Parathyroid adenoma (tissue), 2 donors: ENCODE measurements at regions not wholly inside any gene's neighbourhood (a gene's known extent, or its start where the extent isn't known, plus 50 kb on each side); places are given as distances from the start of the nearest gene placed in this dataset.

Experiments
- H2AFZ ChIP-seq: fragments of 300-600 bp; sonication (generic); one replicate; pipeline ENCODE4 v1.7.0; 2017; ENCODE audit warnings: antibody characterized with exemption, mild to moderate bottlenecking
- H3K27ac ChIP-seq: fragments of 300-600 bp; sonication (generic); one replicate; pipeline ENCODE4 v1.7.0; 2017
- H3K27me3 ChIP-seq: fragments of 300-600 bp; sonication (generic); one replicate; pipeline ENCODE4 v1.7.0; 2017; ENCODE audit warnings: low read length; ENCODE audit not compliant: control insufficient read depth, insufficient read depth
- H3K36me3 ChIP-seq: fragments of 300-600 bp; sonication (generic); one replicate; pipeline ENCODE4 v1.7.0; 2017; ENCODE audit warnings: low read length; ENCODE audit not compliant: control insufficient read depth, insufficient read depth
- H3K4me1 ChIP-seq: fragments of 300-600 bp; sonication (generic); one replicate; pipeline ENCODE4 v1.7.0; 2017; ENCODE audit warnings: control low read depth
- H3K4me2 ChIP-seq: fragments of 300-600 bp; sonication (generic); one replicate; pipeline ENCODE4 v1.7.0; 2017; ENCODE audit warnings: low read length
- H3K4me3 ChIP-seq: fragments of 300-600 bp; sonication (generic); one replicate; pipeline ENCODE4 v1.7.0; 2017; ENCODE audit warnings: low read depth, low read length
- H3K79me2 ChIP-seq: fragments of 300-600 bp; sonication (generic); one replicate; pipeline ENCODE4 v1.7.0; 2017; ENCODE audit warnings: control low read depth
- H3K9ac ChIP-seq: fragments of 300-600 bp; sonication (generic); one replicate; pipeline ENCODE4 v1.7.0; 2017; ENCODE audit warnings: mild to moderate bottlenecking
- H3K9me3 ChIP-seq: fragments of 300-600 bp; sonication (generic); one replicate; pipeline ENCODE4 v1.7.0; 2017; ENCODE audit warnings: low read length; ENCODE audit not compliant: control insufficient read depth
- CTCF ChIP-seq: fragments of 300-600 bp; sonication (generic); IDR thresholded peaks from one replicate; pipeline ENCODE4 v1.7.0; 2017; ENCODE audit warnings: antibody characterized with exemption, mild to moderate bottlenecking
- donor health status: primary hyperparathyroidism.

GRCh38 chr14:71236487-71236886 is 329.2 kb downstream of the PCNX1 start:
- H3K4me2 ChIP-seq = no peak overlapping the region
- no peak for TF ChIP-seq CTCF
- H3K9me3 ChIP-seq = no peaks in the 10 kb centered on the region
- H3K79me2 ChIP-seq = no peaks in the 10 kb centered on the region
- no peaks in the 10 kb centered on the region for H3K4me1 ChIP-seq
- H3K4me3 ChIP-seq = no peak overlapping the region
- H3K27ac ChIP-seq = no peak overlapping the region
- no peak overlapping the region for H3K9ac ChIP-seq
- H3K27me3 ChIP-seq = no peaks in the 10 kb centered on the region
- H3K36me3 ChIP-seq = no peaks in the 10 kb centered on the region
- no peak overlapping the region for H2AFZ ChIP-seq

- Histone ChIP-seq H3K9ac (no peak overlapping the region), H3K4me1 (no peaks in the 10 kb centered on the region), H3K9me3 (no peaks in the 10 kb centered on the region), H3K79me2 (no peaks in the 10 kb centered on the region), H3K36me3 (no peaks in the 10 kb centered on the region), H3K27me3 (no peaks in the 10 kb centered on the region), H2AFZ (no peak overlapping the region), H3K4me2 (no peak overlapping the region), H3K27ac (no peak overlapping the region), H3K4me3 (no peak overlapping the region)
- no peak for TF ChIP-seq CTCF
These were observed 330.3 kb downstream of the PCNX1 start for GRCh38 chr14:71237556-71237955.

- H3K27me3 ChIP-seq = no peaks in the 10 kb centered on the region
- no peak overlapping the region for H3K4me3 ChIP-seq
- no peak overlapping the region for H2AFZ ChIP-seq
- H3K36me3 ChIP-seq = no peaks in the 10 kb centered on the region
- TF ChIP-seq CTCF = no peak
- no peak overlapping the region for H3K4me2 ChIP-seq
- H3K4me1 ChIP-seq = no peaks in the 10 kb centered on the region
- H3K79me2 ChIP-seq = no peaks in the 10 kb centered on the region
- no peak overlapping the region for H3K9ac ChIP-seq
- no peak overlapping the region for H3K27ac ChIP-seq
- H3K9me3 ChIP-seq = no peaks in the 10 kb centered on the region
These were observed 331.6 kb downstream of the PCNX1 start for GRCh38 chr14:71238835-71239234.

GRCh38 chr14:71240171-71240570 is 332.9 kb downstream of the PCNX1 start:
- no peak for TF ChIP-seq CTCF
- H3K4me1 ChIP-seq = no peaks in the 10 kb centered on the region
- H3K9me3 ChIP-seq = no peaks in the 10 kb centered on the region

GRCh38 chr14:71240866-71241520 is 333.7 kb downstream of the PCNX1 start:
- Histone ChIP-seq H3K4me2 (no peak overlapping the region), H2AFZ (no peak overlapping the region), H3K27ac (no peak overlapping the region), H3K9me3 (no peaks in the 10 kb centered on the region), H3K36me3 (no peaks in the 10 kb centered on the region), H3K4me3 (no peak overlapping the region), H3K9ac (no peak overlapping the region), H3K79me2 (no peaks in the 10 kb centered on the region), H3K27me3 (no peaks in the 10 kb centered on the region), H3K4me1 (no peaks in the 10 kb centered on the region)
- no peak for TF ChIP-seq CTCF

More at GRCh38 chr14:71240171-71240570, 332.9 kb downstream of the PCNX1 start:
- no peaks in the 10 kb centered on the region for H3K36me3 ChIP-seq
- H3K4me3 ChIP-seq = no peak overlapping the region
- H3K27ac ChIP-seq = no peak overlapping the region
- no peaks in the 10 kb centered on the region for H3K79me2 ChIP-seq
- no peak overlapping the region for H3K9ac ChIP-seq
- H3K4me2 ChIP-seq = no peak overlapping the region
- no peak overlapping the region for H2AFZ ChIP-seq
- H3K27me3 ChIP-seq = no peaks in the 10 kb centered on the region
